ENCODE measurements at regions not wholly inside any gene's neighbourhood (a gene's known extent, or its start where the extent isn't known, plus 50 kb on each side); places are given as distances from the start of the nearest gene placed in this dataset.

DNA sequence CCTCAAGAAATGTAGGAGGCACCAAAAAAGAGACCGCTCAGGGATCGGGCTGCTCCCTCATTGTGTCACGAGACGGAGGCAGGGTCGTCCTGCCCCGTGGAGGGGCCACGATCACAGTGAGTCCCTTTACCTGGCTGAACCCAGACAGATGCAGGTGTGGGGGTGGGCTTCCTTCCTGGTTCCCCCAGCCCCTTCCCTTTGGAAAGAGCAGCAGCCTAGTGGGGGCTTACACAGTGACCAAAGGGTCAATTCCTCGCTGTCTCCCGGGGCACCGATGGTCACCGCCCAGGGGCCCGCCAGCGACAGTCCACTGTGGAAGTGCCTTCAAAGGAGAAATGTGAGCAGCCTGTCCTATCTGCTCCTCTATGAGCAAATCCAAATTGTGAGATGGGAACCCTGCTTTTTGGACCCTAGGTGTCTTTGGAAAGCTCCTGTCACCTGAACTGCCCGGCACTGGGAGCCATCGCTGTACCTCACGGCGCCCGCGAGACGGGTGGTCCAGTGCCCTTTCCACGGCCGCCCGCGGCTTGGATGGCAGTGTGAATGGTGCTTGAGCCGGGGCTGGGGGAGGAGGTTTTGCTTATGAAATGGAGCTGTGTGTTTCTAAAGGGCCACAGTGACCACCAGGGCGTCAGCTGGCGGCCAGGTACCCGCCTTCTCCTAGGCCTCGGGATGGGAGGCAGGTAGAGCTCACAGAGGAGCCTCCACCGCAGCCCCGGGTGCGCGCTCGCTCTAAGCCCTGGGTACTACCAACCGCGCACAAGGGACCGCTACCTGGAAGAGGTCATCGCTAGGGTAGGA lies 155.7 kb downstream of the KLF13 start:
- TF ChIP-seq, protein P1, sequence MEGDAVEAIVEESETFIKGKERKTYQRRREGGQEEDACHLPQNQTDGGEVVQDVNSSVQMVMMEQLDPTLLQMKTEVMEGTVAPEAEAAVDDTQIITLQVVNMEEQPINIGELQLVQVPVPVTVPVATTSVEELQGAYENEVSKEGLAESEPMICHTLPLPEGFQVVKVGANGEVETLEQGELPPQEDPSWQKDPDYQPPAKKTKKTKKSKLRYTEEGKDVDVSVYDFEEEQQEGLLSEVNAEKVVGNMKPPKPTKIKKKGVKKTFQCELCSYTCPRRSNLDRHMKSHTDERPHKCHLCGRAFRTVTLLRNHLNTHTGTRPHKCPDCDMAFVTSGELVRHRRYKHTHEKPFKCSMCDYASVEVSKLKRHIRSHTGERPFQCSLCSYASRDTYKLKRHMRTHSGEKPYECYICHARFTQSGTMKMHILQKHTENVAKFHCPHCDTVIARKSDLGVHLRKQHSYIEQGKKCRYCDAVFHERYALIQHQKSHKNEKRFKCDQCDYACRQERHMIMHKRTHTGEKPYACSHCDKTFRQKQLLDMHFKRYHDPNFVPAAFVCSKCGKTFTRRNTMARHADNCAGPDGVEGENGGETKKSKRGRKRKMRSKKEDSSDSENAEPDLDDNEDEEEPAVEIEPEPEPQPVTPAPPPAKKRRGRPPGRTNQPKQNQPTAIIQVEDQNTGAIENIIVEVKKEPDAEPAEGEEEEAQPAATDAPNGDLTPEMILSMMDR (IDR thresholded peaks at IDR 0.05): no peak
- TF ChIP-seq POLR2A (IDR thresholded peaks at IDR 0.05): no peak
